HAP-1 (cell line): ENCODE measurements at regions not wholly inside any gene's neighbourhood (a gene's known extent, or its start where the extent isn't known, plus 50 kb on each side); places are given as distances from the start of the nearest gene placed in this dataset.
"Not testable (repeated sequence)": the region's sequence is repeated elsewhere in the genome, so short reads cannot be mapped to it uniquely, and the experiment has no call there.

ENCODE experiments used
- DNase-seq, 2 experiments: peaks; one replicate each; pipeline ENCODE4 v3.0.0-alpha.2; 2016 to 2020; ENCODE audit warnings: low spot score in 2 of 2
- H3K27me3 ChIP-seq: fragments of 250-450 bp; sonication (Bioruptor Pico); 2 replicates; pipeline ENCODE4 v1.5.1; 2020; ENCODE audit warnings: low read depth, mild to moderate bottlenecking, moderate library complexity
- H3K36me3 ChIP-seq: fragments of 250-450 bp; sonication (Bioruptor Pico); replicated peaks from 2 replicates; pipeline ENCODE4 v1.5.1; 2020; ENCODE audit warnings: mild to moderate bottlenecking
- H3K4me1 ChIP-seq: fragments of 250-450 bp; sonication (Bioruptor Pico); 2 replicates; pipeline ENCODE4 v1.5.1; 2020; ENCODE audit warnings: mild to moderate bottlenecking
- H3K4me3 ChIP-seq: fragments of 250-450 bp; sonication (Bioruptor Pico); 2 replicates; pipeline ENCODE4 v1.5.1; 2020; ENCODE audit warnings: mild to moderate bottlenecking, moderate library complexity
- H3K9me3 ChIP-seq: fragments of 250-450 bp; sonication (Bioruptor Pico); 2 replicates; pipeline ENCODE4 v1.5.1; 2020; ENCODE audit warnings: mild to moderate bottlenecking, moderate library complexity
- in situ Hi-C: fragments of 300-500 bp; cut with MboI; formaldehyde crosslinking; loops from 3 replicates; pipeline ENCODE4 v1.14.3; 2020; ENCODE audit warnings: low sequenced_read_pairs, inconsistent platforms, mixed read lengths

DNA sequence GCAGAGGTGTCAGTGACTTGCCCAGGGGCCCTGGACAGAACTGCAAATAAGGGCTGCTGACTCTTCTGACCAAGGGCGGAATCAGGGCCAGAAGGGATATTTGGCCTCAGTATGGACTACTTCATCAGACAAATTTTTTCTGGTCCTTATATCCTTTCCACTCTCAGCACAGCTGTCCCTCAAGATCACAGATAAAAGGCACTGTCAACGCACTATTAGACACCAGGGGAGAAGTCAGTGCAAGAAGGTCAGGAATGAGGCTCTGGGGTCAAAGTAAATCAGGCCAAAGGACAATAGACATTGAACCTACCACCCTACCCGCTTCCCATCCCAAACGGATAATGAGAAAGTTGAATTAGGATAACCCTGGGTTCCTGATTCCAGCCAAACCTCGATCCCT, 657.6 kb downstream of the UQCRFS1 start:
- Histone ChIP-seq H3K4me1 (no peaks in the 10 kb centered on the region), H3K27me3 (no peaks in the 10 kb centered on the region), H3K9me3 (no peaks in the 10 kb centered on the region), H3K4me3 (no peak overlapping the region), H3K36me3 (no peaks in the 10 kb centered on the region)
- DNase-seq = no peak
- in situ Hi-C loops = no loop called here

DNA sequence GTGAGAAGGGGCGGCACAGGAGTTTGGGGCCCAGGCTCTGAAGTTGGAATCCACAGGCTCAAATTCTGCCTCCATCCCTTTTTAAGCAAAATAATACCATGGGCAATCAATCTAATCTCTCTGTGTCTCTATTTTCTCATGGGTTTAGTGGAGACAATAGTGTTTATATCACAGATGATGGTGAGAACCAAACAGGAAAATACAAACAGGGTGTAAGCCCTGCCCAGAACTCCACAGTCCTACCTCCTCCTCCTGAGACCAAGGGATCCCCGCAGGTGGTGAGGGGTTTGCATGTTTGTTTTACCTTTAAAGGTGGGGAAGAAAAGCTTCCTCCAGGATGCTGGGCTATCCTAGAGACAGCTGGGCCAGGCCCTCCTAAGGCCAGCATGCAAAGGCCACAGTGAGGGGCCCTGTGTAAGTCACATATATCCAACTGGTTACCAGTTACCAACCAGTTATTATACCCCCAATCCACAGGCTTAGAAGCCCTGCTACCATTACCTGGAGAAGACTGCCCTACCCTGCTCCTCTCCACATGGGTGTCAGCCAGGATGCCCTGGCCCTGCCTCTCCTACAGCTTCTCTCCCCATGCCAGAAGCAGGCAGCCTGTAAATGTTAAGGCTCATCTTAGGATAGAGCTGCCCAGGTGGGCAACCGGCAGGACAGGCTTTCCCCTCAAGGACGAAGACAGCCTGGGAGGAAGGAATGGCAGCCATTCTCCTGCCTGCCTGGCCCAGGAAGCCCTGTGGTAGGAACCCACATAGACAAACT, 658.4 kb downstream of the UQCRFS1 start:
- in situ Hi-C loops = no loop called here
- Histone ChIP-seq H3K9me3 (no peaks in the 10 kb centered on the region), H3K4me3 (no peak overlapping the region), H3K4me1 (no peaks in the 10 kb centered on the region), H3K36me3 (no peaks in the 10 kb centered on the region), H3K27me3 (no peaks in the 10 kb centered on the region)
- no peak for DNase-seq

GRCh38 chr19:28553764-28554163, 659.2 kb downstream of the UQCRFS1 start:
- in situ Hi-C loops = no loop called here
- no peak for DNase-seq
- no peaks in the 10 kb centered on the region for H3K27me3 ChIP-seq
- H3K4me3 ChIP-seq = no peak overlapping the region
- no peaks in the 10 kb centered on the region for H3K36me3 ChIP-seq
- H3K4me1 ChIP-seq = no peaks in the 10 kb centered on the region
- no peaks in the 10 kb centered on the region for H3K9me3 ChIP-seq

DNA sequence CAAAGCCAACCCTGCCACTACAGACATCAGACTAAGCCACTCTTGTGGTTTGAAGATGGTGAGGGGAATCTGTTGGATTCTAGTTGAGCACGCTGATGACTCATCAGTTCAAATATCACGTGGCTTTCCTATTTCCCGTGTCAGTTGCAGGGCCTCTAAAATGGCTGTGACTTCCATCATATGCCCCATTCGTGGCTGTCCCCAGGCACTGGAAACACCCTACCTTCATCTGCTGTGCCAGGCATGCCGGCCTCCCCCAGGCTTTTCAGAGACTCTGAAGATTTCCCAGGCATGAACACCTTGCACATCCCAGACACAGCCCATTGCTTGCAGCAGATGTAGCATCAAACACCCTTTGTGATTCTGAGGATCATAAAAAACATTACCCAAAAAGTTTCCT, 659.9 kb downstream of the UQCRFS1 start:
- Histone ChIP-seq H3K4me3 (no peak overlapping the region), H3K9me3 (no peaks in the 10 kb centered on the region), H3K36me3 (no peaks in the 10 kb centered on the region), H3K4me1 (no peaks in the 10 kb centered on the region), H3K27me3 (no peaks in the 10 kb centered on the region)
- no peak for DNase-seq
- in situ Hi-C loops = no loop called here

- H3K36me3 ChIP-seq = no peaks in the 10 kb centered on the region
- H3K4me1 ChIP-seq = no peaks in the 10 kb centered on the region
- no peaks in the 10 kb centered on the region for H3K9me3 ChIP-seq
- DNase-seq = no peak
- in situ Hi-C loops = no loop called here
- no peak overlapping the region for H3K4me3 ChIP-seq
- no peaks in the 10 kb centered on the region for H3K27me3 ChIP-seq
These were observed 663.2 kb downstream of the UQCRFS1 start for GRCh38 chr19:28549680-28550277.

- no peak for DNase-seq
- Histone ChIP-seq H3K36me3 (no peaks in the 10 kb centered on the region), H3K4me1 (no peaks in the 10 kb centered on the region), H3K4me3 (no peak overlapping the region), H3K9me3 (no peaks in the 10 kb centered on the region), H3K27me3 (no peaks in the 10 kb centered on the region)
- in situ Hi-C loops = no loop called here
These were observed 666.7 kb downstream of the UQCRFS1 start for GRCh38 chr19:28546148-28546685.

- DNase-seq, H3K36me3 ChIP-seq, in situ Hi-C loops, H3K9me3 ChIP-seq, H3K27me3 ChIP-seq, H3K4me3 ChIP-seq, H3K4me1 ChIP-seq: not testable (repeated sequence)
These were observed 667.6 kb downstream of the UQCRFS1 start for GRCh38 chr19:28545397-28545796.

DNA sequence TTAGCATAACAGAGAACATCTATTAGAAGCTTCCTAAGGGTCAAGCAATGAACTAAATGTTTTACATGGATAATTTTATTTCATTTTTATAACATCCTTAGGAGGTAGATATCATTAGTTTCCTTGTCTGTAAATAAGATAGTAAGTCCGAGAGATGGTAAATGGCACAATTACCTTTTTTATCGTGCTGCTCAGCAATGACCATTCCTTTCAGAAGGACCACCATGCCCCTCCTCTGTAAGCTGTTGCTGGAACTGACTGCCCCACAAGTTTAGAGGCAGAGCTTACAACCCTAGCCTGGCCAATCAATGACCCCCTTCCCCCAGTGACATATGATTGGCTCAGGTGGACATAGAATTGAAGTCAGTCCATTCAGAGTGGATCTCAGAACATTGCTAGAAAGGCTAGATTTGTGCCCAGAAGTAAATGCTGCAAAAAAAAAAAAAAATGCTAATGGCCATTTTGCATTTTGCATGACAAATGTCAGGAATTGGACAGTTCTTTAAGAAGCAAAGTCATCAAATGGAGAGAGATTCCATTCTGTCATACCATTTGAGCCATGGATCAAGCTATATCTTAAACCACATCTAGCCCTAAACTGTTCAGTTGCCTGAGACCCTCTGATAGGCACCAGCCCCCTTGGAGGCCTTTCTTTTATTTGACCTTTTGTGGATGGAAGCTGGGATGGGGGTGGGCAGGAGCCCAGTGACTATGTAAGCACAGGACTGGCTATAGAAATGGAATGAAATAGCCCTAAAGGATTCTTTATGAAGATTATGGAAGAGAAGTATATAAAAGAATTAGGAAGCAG, 668.3 kb downstream of the UQCRFS1 start:
- Histone ChIP-seq H3K36me3 (no peaks in the 10 kb centered on the region), H3K4me3 (no peak overlapping the region), H3K27me3 (no peaks in the 10 kb centered on the region), H3K4me1 (no peaks in the 10 kb centered on the region), H3K9me3 (no peaks in the 10 kb centered on the region)
- in situ Hi-C loops = no loop called here
- DNase-seq = no peak

DNA sequence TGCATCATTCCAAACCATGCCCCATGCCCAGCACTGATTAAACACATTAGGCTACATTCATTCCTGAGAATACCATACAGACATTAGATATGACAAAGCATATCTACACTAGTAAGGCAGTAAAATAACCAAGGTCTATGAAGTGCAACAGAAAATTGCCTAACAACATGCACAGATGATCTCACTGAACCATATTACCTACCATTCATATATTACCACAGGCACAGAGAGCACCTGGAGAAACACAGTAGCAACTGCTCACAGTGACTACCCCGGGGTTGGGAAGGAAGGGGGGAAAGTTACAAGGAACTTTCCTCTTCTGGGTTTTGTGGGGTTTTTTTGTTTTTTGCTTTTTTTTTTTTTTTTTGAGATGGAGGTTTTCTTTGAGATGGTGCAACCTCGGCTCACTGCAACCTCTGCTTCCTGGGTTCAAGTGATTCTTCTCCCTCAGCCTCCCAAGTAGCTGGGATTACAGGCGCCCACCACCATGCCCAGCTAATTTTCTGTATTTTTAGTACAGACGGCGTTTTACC, 669.6 kb downstream of the UQCRFS1 start:
- Histone ChIP-seq H3K4me1 (no peaks in the 10 kb centered on the region), H3K9me3 (no peaks in the 10 kb centered on the region), H3K36me3 (no peaks in the 10 kb centered on the region), H3K4me3 (no peak overlapping the region), H3K27me3 (no peaks in the 10 kb centered on the region)
- in situ Hi-C loops = no loop called here
- no peak for DNase-seq

DNA sequence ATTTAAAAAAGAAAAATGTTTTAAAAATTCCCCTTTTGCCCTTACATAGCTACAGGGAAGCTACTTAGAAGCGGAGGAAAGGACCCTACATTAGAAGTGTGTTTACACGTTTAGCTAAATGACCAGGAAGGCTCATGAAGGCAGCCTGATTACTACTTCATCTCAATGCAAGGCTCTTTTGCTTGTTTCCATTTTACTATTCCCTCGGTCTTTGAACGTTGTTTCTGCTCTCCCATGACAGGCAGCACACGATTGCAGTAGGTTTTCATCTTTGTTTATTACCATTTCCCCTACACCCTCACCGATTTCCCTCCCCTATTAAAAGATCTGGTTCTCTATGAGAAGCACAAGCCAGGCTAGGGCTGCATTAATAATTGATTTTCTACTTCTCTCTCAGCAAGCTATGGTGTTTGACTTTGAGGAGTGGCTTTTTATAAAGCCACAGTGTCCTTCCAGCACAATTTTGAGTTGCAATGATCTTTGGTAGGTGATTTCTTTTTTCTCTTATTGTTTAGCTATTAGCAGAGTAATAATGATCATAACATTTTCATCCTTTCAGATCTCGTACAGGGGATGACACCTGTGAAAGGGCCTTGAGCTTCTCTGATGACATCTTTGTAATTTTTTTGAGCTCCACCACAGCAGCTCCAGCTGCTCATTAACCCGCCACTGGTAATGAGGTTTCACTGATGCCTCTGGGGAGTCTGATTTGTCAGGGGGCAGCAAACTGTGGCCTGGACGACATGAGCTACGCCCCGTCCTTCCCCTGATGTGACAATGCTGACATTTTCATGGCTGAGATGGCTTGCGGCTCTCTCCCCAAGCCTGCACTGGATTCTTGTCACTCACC, 670.3 kb downstream of the UQCRFS1 start:
- no peak overlapping the region for H3K4me3 ChIP-seq

GRCh38 chr19:28541602-28542393, 671.2 kb downstream of the UQCRFS1 start:
- H3K27me3 ChIP-seq = no peaks in the 10 kb centered on the region

More for the DNA sequence above, 670.3 kb downstream of the UQCRFS1 start:
- DNase-seq = no peak
- no peaks in the 10 kb centered on the region for H3K4me1 ChIP-seq
- no peaks in the 10 kb centered on the region for H3K36me3 ChIP-seq
- in situ Hi-C loops = no loop called here
- H3K9me3 ChIP-seq = no peaks in the 10 kb centered on the region
- no peaks in the 10 kb centered on the region for H3K27me3 ChIP-seq

DNA sequence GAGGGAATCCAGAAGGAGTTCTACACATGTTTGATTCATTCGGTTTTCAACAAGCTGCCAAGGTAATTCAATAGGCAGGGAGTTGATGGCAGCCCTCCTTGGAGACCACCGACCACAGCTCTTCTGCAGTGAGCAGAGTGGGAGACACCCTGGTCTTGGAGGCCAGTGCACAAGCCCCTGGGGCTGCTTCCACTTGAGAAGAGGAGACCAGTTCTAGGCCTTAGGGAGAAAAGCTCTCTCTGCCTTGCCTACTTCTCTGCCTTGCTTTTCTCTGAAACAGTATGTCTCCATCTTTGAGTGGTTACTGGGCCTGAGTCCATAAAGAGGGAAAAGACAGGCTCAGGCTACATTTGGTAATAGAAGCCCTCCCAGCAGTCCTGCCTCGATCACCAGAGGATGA, 671.9 kb downstream of the UQCRFS1 start:
- no peaks in the 10 kb centered on the region for H3K36me3 ChIP-seq
- no peak for DNase-seq
- no peaks in the 10 kb centered on the region for H3K27me3 ChIP-seq
- in situ Hi-C loops = no loop called here
- no peak overlapping the region for H3K4me3 ChIP-seq
- no peaks in the 10 kb centered on the region for H3K4me1 ChIP-seq
- no peaks in the 10 kb centered on the region for H3K9me3 ChIP-seq

More at GRCh38 chr19:28541602-28542393, 671.2 kb downstream of the UQCRFS1 start:
- DNase-seq = no peak
- in situ Hi-C loops = no loop called here
- no peaks in the 10 kb centered on the region for H3K36me3 ChIP-seq
- no peak overlapping the region for H3K4me3 ChIP-seq
- no peaks in the 10 kb centered on the region for H3K9me3 ChIP-seq
- no peaks in the 10 kb centered on the region for H3K4me1 ChIP-seq
